ENCODE measurements at regions not wholly inside any gene's neighbourhood (a gene's known extent, or its start where the extent isn't known, plus 50 kb on each side); places are given as distances from the start of the nearest gene placed in this dataset.
"Not testable (repeated sequence)": the region's sequence is repeated elsewhere in the genome, so short reads cannot be mapped to it uniquely, and the experiment has no call there.

DNA sequence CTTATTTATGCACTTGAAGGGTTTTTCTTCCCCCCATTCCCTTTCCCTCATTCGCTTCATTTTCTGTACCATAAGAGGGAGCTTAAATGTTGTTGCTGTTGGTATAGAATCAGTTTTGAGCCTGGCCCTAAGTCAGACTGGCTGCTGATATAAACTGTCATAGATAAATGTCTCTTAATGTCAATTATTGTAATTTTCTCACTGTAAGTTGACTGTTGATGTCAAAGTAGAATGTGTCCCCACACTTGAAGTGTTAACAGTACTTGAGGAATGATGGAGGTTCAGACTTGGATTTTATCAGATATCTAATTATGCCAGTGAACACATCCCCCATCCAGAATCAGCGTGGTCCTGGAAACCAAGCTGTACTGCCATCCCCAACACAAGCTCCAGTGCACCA is 87.8 kb downstream of the PRR15 start:
- no peak for DNase-seq

GRCh38 chr7:29652556-29652955 is 88.9 kb downstream of the PRR15 start:
- no peak for DNase-seq

GRCh38 chr7:29654340-29654739 is 90.7 kb downstream of the PRR15 start:
- not testable (repeated sequence) for DNase-seq

- no peak for DNase-seq
These were observed 93.7 kb downstream of the PRR15 start for GRCh38 chr7:29657288-29657687.

DNA sequence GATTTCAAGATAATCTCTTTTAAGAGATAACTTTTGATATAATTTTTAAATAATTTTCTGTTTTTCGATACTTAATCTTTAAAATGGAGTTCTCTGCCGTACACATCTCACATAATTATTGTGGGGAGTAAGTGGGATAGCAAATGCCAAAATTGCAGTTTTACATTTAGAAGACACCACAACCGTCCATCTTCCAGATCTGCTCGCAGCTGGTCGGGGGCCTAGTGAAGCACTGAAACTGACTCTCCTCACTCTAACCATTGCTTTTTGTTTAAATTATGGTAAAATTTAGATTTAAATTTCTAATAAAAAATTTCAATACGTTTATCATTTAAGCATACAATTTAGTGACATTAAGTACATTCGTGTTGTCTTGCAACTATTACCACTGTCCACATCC is 94.2 kb downstream of the PRR15 start:
- no peak for DNase-seq

DNA sequence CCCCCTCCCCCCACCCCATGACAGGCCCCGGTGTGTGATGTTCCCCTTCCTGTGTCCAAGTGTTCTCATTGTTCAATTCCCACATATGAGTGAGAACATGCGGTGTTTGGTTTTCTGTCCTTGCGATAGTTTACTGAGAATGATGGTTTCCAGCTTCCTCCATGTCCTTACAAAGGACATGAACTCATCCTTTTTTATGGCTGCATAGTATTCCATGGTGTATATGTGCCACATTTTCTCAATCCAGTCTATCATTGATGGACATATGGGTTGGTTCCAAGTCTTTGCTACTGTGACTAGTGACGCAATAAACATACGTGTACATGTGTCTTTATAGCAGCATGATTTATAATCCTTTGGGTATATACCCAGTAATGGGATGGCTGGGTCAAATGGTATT is 95.6 kb downstream of the PRR15 start:
- DNase-seq = not testable (repeated sequence)

- DNase-seq = not testable (repeated sequence)
These were observed 99.3 kb downstream of the PRR15 start for GRCh38 chr7:29662899-29663298.

- not testable (repeated sequence) for DNase-seq
These were observed 101.4 kb downstream of the PRR15 start for GRCh38 chr7:29664999-29665398.

GRCh38 chr7:29667096-29667669 is 103.5 kb downstream of the PRR15 start:
- not testable (repeated sequence) for DNase-seq

DNA sequence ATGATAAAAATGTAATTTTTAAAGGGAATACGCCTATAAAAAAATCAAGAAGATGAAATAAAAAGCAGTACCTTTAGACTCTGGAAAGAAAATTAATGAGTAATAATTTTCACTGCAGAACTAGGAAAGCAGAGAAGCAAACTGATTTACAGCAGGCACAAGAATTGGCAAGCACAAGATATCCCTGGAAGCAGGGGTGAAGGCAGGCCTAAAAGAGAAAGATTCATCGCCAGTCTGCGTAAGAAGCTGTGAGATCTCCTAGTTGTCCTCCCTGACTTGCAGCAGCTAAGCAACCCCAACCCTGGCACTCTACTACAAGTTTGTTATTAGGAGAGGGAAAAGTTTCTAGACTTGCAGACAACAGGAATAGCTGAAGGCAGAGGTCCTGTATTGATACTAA is 107.7 kb downstream of the PRR15 start:
- not testable (repeated sequence) for DNase-seq

GRCh38 chr7:29673635-29674034 is 110.0 kb downstream of the PRR15 start:
- DNase-seq = not testable (repeated sequence)

GRCh38 chr7:29674626-29675025 is 111.0 kb downstream of the PRR15 start:
- DNase-seq = not testable (repeated sequence)

GRCh38 chr7:29677254-29677653 is 113.6 kb downstream of the PRR15 start:
- not testable (repeated sequence) for DNase-seq

DNA sequence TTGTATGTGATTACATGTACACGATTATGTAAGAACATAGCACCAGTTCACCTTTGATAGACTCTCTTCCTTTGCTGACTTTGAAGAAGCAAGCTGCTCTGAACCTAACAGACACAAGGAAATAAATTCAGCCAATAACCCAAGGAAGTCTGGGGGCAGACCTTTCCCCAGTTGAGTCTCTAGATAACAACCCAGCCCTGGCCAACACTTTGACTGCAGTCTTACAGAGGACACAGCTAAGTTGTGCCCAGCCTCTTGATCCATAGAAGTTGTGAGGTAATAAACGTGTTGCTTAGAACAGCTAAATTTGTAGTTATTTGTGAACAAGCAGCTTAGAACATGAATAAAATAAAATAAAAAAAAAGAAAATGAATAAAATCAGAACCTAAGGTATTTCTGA is 116.3 kb downstream of the PRR15 start:
- DNase-seq = not testable (repeated sequence)

DNA sequence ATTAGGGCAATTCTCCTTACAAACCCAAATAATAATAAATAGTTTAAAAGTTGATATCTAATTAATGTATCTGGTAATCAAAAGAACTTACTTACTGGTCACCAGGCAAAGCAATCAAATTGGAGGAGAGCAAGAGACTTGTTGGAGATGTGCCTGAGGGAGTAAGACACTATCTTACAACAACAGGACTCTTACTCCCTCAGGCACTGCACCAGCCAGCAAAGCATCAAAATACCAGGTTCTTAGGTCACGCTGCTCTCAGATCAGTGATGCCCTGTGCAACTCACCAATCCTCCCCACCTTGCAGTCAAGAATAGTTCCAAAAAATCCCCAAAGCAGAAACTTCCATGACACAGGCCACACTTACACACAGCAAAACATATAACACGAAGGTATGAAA is 117.0 kb downstream of the PRR15 start:
- DNase-seq = not testable (repeated sequence)

GRCh38 chr7:29684151-29684786 is 120.6 kb downstream of the PRR15 start:
- peak; percentile 7 for DNase-seq

GRCh38 chr7:29684787-29685650 is 121.3 kb upstream of the WIPF3 start:
- peak; percentile 69 for DNase-seq

DNA sequence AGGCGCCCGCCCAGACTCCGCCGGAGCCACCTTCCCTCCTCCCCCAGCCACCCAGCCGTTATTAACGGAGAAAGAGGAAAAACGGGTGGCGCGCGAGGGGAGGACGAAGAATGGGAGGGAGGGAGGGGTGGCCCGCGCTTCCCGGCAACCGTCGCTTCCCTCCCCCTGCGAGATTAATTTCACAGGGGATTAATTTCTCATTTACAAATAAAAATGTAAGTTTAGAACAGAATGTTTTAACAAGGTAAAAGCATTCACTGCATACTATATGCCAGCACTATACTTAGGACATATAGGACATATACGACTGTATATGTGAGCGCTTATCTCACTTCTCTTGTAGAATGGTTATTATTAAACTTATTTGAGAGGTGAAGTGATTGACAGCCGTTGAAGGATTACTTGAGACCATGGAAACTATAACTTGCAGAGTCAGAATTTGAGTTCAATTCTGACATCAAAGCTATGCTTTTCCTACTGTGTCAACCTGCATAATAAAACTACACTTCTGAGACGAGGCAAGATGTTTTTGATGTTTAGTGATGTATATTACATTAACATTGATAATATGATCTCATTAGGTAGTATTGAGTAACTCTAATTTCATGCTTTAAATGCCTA is 120.5 kb upstream of the WIPF3 start:
- not testable (repeated sequence) for DNase-seq

- DNase-seq = not testable (repeated sequence)
These were observed 115.8 kb upstream of the WIPF3 start for GRCh38 chr7:29690510-29690909.

GRCh38 chr7:29696402-29696801 is 109.9 kb upstream of the WIPF3 start:
- DNase-seq = not testable (repeated sequence)

DNA sequence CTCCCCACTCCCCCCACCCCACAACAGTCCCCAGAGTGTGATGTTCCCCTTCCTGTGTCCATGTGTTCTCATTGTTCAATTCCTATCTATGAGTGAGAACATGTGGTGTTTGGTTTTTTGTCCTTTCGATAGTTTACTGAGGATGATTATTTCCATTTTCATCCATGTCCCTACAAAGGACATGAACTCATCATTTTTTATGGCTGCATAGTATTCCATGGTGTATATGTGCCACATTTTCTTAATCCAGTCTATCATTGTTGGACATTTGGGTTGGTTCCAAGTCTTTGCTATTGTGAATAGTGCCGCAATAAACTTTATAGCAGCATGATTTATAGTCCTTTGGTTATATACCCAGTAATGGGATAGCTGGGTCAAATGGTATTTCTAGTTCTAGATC is 106.6 kb upstream of the WIPF3 start:
- DNase-seq = not testable (repeated sequence)

GRCh38 chr7:29701540-29701939 is 104.8 kb upstream of the WIPF3 start:
- DNase-seq = not testable (repeated sequence)

- not testable (repeated sequence) for DNase-seq
These were observed 102.5 kb upstream of the WIPF3 start for GRCh38 chr7:29703830-29704229.

Data from HCEC 1CT (cell line).